ENCODE measurements at regions not wholly inside any gene's neighbourhood (a gene's known extent, or its start where the extent isn't known, plus 50 kb on each side); places are given as distances from the start of the nearest gene placed in this dataset.

- Mint-ChIP-seq H3K27ac (ENCODE audit: unreplicated experiment) (no peak overlapping the region), H3K4me1 (ENCODE audit: low read depth, unreplicated experiment) (no peaks in the 10 kb centered on the region), H3K4me3 (ENCODE audit: unreplicated experiment) (no peak overlapping the region), H3K9me3 (ENCODE audit: unreplicated experiment) (peaks cover 16% of the 10 kb centered on the region), H3K27me3 (ENCODE audit: insufficient read depth, unreplicated experiment) (no peaks in the 10 kb centered on the region), H3K36me3 (ENCODE audit: insufficient read depth, unreplicated experiment) (no peaks in the 10 kb centered on the region)
- no peak for TF ChIP-seq CTCF (IDR thresholded peaks at IDR 0.05; ENCODE audit: insufficient read depth in 1 of 2, low read depth in 1 of 2, low read length in 1 of 2, severe bottlenecking in 1 of 2, unreplicated experiment in 1 of 2)
- ChIA-PET POLR2A (no interaction called here), CTCF (no interaction called here)
- no peaks in the 10 kb centered on the region for H3K36me3 ChIP-seq (ENCODE audit: control insufficient read depth, insufficient read depth, low read length)
- H3K27me3 ChIP-seq (replicated peaks; ENCODE audit: control insufficient read depth, insufficient read depth, low read length) = no peaks in the 10 kb centered on the region
- no peaks in the 10 kb centered on the region for H3K9me3 ChIP-seq
- DNase-seq = no peak
- H3K4me1 ChIP-seq = no peaks in the 10 kb centered on the region
- intact Hi-C loops (cut with micrococcal nuclease; ENCODE audit: unreplicated experiment) = no loop called here
- no peak overlapping the region for H3K4me3 ChIP-seq (ENCODE audit: low read depth, low read length)
- no TSS peak for BruUV-seq (replicated peaks)
These were observed 175.8 kb upstream of the SPAG17 start for GRCh38 chr1:118360817-118361216.

GRCh38 chr1:118346936-118347335 lies 161.9 kb upstream of the SPAG17 start:
- H3K4me3 Mint-ChIP-seq (ENCODE audit: unreplicated experiment) = no peak overlapping the region

GRCh38 chr1:118340928-118341910 lies 156.2 kb upstream of the SPAG17 start:
- Histone ChIP-seq H3K4me3 (ENCODE audit: low read depth, low read length) (no peak overlapping the region), H3K4me1 (no peaks in the 10 kb centered on the region), H3K36me3 (ENCODE audit: control insufficient read depth, insufficient read depth, low read length) (no peaks in the 10 kb centered on the region), H3K27me3 (replicated peaks; ENCODE audit: control insufficient read depth, insufficient read depth, low read length) (no peaks in the 10 kb centered on the region), H3K9me3 (no peaks in the 10 kb centered on the region)
- ChIA-PET CTCF (no interaction called here), POLR2A (no interaction called here)
- H3K36me3 Mint-ChIP-seq (ENCODE audit: insufficient read depth, unreplicated experiment) = no peaks in the 10 kb centered on the region
- H3K4me3 Mint-ChIP-seq (ENCODE audit: unreplicated experiment) = no peak overlapping the region
- BruUV-seq (replicated peaks) = no TSS peak
- H3K27ac Mint-ChIP-seq (ENCODE audit: unreplicated experiment) = no peak overlapping the region
- no peaks in the 10 kb centered on the region for H3K4me1 Mint-ChIP-seq (ENCODE audit: low read depth, unreplicated experiment)
- H3K9me3 Mint-ChIP-seq (ENCODE audit: unreplicated experiment) = no peaks in the 10 kb centered on the region
- intact Hi-C loops (cut with micrococcal nuclease; ENCODE audit: unreplicated experiment) = no loop called here
- no peaks in the 10 kb centered on the region for H3K27me3 Mint-ChIP-seq (ENCODE audit: insufficient read depth, unreplicated experiment)
- DNase-seq = no peak
- no peak for TF ChIP-seq CTCF (IDR thresholded peaks at IDR 0.05; ENCODE audit: insufficient read depth in 1 of 2, low read depth in 1 of 2, low read length in 1 of 2, severe bottlenecking in 1 of 2, unreplicated experiment in 1 of 2)

More at GRCh38 chr1:118346936-118347335, 161.9 kb upstream of the SPAG17 start:
- H3K4me1 Mint-ChIP-seq (ENCODE audit: low read depth, unreplicated experiment) = no peaks in the 10 kb centered on the region
- no peak overlapping the region for H3K27ac Mint-ChIP-seq (ENCODE audit: unreplicated experiment)
- H3K27me3 ChIP-seq (replicated peaks; ENCODE audit: control insufficient read depth, insufficient read depth, low read length) = no peaks in the 10 kb centered on the region
- no peaks in the 10 kb centered on the region for H3K36me3 Mint-ChIP-seq (ENCODE audit: insufficient read depth, unreplicated experiment)
- H3K4me3 ChIP-seq (ENCODE audit: low read depth, low read length) = no peak overlapping the region
- H3K4me1 ChIP-seq = no peaks in the 10 kb centered on the region
- no peak for DNase-seq
- H3K36me3 ChIP-seq (ENCODE audit: control insufficient read depth, insufficient read depth, low read length) = no peaks in the 10 kb centered on the region
- ChIA-PET CTCF (no interaction called here), POLR2A (no interaction called here)
- intact Hi-C loops (cut with micrococcal nuclease; ENCODE audit: unreplicated experiment) = no loop called here
- H3K27me3 Mint-ChIP-seq (ENCODE audit: insufficient read depth, unreplicated experiment) = no peaks in the 10 kb centered on the region
- no TSS peak for BruUV-seq (replicated peaks)
- H3K9me3 Mint-ChIP-seq (ENCODE audit: unreplicated experiment) = no peaks in the 10 kb centered on the region
- TF ChIP-seq CTCF (IDR thresholded peaks at IDR 0.05; ENCODE audit: insufficient read depth in 1 of 2, low read depth in 1 of 2, low read length in 1 of 2, severe bottlenecking in 1 of 2, unreplicated experiment in 1 of 2) = no peak
- no peaks in the 10 kb centered on the region for H3K9me3 ChIP-seq
